WI38 (cell line): ENCODE measurements at regions not wholly inside any gene's neighbourhood (a gene's known extent, or its start where the extent isn't known, plus 50 kb on each side); places are given as distances from the start of the nearest gene placed in this dataset.

Experiments used
- H3K4me3 ChIP-seq: 2 replicates; pipeline ENCODE4 v1.5.1; 2011; ENCODE audit warnings: low read depth, mild to moderate bottlenecking, control low read depth, low read length
- TF ChIP-seq, protein P1 (sequence below): IDR thresholded peaks from 2 replicates; pipeline ENCODE4 v1.5.1; 2012; ENCODE audit warnings: low read depth, mild to moderate bottlenecking, control low read depth, low read length

DNA sequence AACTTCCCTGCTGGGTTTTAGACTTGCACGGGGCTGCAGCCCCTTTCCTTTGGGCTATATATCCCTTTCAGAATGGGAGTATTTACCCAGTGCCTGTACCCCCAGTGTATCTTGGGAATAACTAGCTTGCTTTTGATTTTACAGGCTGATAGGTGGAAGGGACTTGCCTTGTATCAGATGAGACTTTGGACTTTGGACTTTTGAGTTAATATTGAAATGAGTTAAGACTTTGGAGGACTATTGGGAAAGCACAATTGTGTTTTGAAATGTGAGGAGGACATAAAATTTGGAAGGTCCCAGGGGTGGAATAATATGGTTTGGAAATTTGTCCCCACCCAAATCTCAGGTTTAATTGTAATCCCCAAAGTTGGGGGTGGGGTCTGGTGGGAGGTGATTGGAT lies 393.8 kb upstream of the KIF2B start:
- TF ChIP-seq, protein P1, sequence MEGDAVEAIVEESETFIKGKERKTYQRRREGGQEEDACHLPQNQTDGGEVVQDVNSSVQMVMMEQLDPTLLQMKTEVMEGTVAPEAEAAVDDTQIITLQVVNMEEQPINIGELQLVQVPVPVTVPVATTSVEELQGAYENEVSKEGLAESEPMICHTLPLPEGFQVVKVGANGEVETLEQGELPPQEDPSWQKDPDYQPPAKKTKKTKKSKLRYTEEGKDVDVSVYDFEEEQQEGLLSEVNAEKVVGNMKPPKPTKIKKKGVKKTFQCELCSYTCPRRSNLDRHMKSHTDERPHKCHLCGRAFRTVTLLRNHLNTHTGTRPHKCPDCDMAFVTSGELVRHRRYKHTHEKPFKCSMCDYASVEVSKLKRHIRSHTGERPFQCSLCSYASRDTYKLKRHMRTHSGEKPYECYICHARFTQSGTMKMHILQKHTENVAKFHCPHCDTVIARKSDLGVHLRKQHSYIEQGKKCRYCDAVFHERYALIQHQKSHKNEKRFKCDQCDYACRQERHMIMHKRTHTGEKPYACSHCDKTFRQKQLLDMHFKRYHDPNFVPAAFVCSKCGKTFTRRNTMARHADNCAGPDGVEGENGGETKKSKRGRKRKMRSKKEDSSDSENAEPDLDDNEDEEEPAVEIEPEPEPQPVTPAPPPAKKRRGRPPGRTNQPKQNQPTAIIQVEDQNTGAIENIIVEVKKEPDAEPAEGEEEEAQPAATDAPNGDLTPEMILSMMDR: no peak
- H3K4me3 ChIP-seq: no peak overlapping the region

DNA sequence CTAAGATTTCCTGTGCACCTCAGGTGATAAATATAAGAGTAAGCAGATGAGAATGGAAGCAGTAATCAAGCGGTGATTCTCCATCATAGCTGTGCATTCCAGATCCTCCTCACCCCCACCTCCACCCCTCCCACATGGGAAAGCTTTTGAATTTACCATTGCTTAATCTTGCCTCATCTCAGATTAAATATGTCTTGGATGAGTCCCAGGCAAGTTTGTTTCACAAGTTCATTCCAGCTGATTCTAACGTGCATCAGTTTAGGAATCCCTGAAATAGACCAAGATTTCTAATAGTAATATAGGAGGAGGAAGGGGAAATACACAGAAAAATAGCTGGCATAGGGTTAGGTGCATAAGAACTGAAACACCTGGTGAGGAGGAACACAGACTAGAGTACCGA lies 396.2 kb upstream of the KIF2B start:
- H3K4me3 ChIP-seq: no peak overlapping the region
- TF ChIP-seq, protein P1: no peak

DNA sequence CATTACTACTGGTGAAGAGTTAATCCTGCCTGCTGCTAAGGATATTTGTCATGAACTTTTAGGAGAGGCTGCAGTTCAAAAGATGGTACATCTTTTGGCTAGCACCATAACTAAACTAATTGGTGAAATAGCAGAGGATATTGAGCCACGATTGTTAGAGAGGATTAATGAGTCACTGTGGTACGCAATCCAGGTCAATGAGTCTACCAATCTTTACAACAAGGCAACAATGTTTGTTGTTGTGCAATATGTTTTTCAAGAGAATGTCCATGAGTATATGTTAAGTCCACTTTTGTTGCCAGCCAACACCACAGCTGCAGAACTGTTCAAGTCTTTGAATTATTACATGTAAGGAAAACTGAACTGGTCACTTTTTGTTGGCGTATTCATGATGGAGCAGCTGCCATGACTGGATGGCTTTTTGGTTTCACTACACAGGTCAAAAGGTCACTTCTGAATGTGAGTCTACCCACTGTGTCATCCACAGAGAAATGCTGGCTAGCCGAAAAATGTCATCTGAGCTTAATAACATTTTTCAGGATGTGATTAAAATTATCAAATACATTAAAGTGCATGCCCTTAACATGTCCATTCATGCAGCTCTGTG lies 402.6 kb upstream of the KIF2B start:
- H3K4me3 ChIP-seq: no peak overlapping the region
- TF ChIP-seq, protein P1: no peak

DNA sequence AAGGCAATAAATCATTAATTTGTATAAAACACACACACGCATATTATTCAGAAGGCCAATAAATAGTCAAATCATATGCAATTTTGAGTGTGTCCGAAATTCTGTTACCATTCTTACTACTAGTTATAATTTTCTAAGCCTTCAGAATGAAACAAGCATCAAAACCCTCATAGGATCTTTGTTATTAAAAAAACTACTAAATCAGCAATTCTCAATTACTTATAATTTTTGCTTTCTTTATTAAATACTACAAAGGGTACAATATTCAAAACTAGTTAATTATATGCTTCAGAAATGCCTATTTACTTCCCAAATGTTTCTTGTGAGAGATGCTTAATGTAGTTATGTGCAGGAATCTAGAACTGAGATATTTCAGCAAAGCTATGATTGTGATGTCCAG lies 413.1 kb upstream of the KIF2B start:
- TF ChIP-seq, protein P1: no peak

DNA sequence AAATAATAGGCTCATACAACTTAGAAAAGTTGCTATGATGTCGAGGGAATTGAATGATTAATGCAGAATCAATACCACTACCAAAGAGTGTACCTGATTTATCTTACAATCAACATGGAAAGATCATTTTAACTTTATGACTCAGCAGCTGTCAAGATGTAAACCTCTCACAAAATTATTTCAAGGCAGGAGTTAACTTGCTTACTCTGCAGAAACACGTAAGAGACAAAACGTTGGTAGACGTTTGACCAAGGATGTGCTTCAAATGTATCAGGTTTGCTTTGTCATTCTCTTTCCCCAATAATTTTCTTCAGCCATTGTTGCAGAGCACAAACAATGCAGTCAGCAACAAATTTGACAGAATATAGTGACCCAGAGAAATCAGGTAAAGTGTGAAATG lies 415.8 kb upstream of the KIF2B start:
- TF ChIP-seq, protein P1: no peak
- no peak overlapping the region for H3K4me3 ChIP-seq

More for the DNA sequence above, 413.1 kb upstream of the KIF2B start:
- no peak overlapping the region for H3K4me3 ChIP-seq

DNA sequence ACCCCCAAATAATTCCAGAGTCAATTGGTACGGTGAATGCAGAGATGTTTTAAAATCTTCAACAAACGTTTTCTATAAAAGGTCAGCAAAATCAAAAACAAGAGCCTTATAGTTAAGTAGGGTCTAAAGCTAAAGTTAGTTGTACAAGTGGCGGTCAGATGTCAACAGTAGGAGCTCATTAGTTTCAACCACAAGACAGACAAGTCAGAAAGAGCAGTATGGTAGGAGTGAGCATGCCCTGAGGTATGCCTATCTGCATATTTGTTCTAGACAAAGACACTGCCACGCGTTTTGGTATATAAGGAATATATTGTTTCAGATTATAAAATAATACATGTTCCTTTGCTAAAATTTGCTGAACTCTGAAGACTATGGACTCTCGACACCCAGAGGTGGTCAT lies 431.5 kb upstream of the KIF2B start:
- no peak overlapping the region for H3K4me3 ChIP-seq
- TF ChIP-seq, protein P1: no peak

DNA sequence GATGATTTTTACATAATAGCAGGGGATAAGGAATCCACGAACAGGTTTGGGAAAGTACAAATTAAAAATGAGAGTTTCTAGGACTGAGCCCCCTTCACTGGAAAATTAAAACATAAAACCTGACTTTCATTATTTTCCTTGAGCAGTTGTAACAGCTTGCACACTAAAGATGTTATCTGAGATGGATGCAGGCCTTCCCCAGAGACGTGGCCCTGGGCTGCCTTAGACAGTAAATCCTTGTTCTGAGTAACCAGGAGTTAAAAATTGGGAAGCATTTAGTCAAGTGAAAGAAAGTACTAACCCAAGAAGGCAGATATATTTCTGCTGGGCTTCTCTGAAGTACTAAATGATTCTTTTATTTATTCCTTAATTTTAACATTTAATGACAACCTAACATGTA lies 432.2 kb upstream of the KIF2B start:
- H3K4me3 ChIP-seq: no peak overlapping the region
- TF ChIP-seq, protein P1: no peak
